ENCODE measurements at regions not wholly inside any gene's neighbourhood (a gene's known extent, or its start where the extent isn't known, plus 50 kb on each side); places are given as distances from the start of the nearest gene placed in this dataset.
"Not testable (repeated sequence)": the region's sequence is repeated elsewhere in the genome, so short reads cannot be mapped to it uniquely, and the experiment has no call there.

GRCh38 chr18:14460364-14460763, 83.0 kb downstream of the POTEC start:
- DNase-seq (ENCODE audit: low spot score), result not testable (repeated sequence)

DNA sequence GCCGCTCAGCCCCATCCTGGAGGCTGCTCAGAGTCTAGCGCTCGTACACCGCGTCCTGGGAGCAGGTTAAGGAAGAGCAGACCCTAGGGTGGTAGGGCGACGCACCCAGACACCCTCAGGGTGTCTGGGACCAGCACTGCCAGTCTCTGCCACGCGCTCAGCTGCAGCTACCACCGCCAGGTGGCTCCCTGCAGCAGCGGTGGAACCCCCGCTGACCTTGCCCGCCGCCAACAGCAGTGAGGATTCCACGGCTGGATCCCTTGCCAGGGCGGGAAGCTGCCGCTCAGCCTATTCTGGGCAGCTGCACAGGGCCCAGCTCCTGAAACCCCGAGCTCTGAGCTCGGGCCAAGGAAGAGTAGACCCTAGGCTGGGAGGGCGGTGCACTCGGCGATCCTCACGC, 83.6 kb downstream of the POTEC start:
- not testable (repeated sequence) for DNase-seq (ENCODE audit: low spot score)

- not testable (repeated sequence) for DNase-seq (ENCODE audit: low spot score)
Observed at GRCh38 chr18:14458009-14458945, 85.1 kb downstream of the POTEC start.

- not testable (repeated sequence) for DNase-seq (ENCODE audit: low spot score)
Observed at GRCh38 chr18:14450637-14451009, 92.8 kb downstream of the POTEC start.

DNA sequence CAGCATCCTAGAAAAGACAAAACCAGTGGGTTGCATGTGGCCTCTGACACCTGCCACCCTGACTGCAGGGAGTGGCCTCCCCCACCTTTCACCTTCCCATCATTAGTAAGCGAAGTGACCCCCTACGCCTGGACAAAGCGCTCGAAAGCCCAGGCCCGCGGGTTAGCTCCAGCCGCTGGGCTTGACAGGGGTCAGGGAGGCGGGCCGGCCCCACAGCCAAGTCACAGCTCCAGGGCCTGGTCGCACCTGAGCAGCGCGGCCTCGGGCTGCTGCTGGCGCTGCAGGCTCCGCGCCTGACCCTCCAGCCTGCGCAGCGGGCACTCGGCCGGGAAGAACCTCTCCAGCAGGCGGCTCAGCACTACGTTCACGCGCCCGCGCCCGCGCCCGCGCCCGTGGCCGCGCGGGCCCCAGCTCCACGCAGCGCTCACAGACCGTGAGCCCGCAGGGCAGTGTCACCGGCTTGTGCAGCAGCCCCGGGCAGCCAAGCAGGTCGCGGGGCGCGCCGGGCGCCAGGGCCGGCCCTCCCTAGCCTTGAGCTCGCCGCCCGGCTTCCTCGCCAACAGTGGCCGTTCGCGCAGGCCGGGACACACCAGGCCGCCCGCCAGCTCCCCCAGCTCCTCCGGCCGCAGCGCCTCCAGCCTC, 93.3 kb downstream of the POTEC start:
- not testable (repeated sequence) for DNase-seq (ENCODE audit: low spot score)

GRCh38 chr18:14449062-14449461, 94.3 kb downstream of the POTEC start:
- DNase-seq (ENCODE audit: low spot score), result not testable (repeated sequence)

DNA sequence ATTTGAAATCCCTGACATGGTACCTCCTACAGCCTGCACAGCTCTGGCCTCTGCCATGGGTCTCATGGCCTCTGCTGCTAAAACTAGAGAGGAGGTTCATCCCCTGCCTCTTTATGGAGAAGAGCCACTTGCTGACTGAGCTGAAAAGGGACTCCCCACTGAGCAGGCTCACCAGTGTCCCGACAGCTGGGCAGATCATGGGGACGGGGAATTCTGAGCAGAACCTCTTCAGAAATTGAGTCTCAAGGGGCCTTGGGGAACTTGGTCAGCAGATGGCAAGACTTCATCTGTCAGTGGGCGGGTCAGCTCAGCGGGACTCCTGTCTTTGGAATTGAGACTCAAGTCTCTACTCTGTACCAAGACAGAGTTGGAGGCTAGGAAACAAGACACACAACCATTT, 95.7 kb downstream of the POTEC start:
- DNase-seq (ENCODE audit: low spot score), result not testable (repeated sequence)

DNA sequence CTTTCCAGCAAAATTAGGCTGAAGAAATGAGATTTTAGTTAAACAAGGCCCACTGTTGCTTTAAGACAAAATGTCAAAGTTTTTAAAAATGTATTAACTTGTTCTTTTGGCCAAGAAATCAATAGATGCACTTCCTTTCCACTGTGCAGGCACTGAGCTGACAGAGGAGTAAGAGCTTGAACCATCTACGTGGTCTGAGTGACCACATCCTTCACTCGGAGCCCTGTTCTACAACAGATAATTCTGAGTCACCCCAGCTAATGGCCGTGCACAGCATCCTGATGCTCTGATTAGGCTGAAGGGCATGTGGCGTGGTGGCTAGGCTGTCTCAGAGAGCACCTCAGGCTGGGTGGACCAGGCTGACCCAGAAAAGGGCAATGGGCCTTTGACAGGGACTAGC, 107.9 kb downstream of the POTEC start:
- DNase-seq (ENCODE audit: low spot score), result not testable (repeated sequence)

DNA sequence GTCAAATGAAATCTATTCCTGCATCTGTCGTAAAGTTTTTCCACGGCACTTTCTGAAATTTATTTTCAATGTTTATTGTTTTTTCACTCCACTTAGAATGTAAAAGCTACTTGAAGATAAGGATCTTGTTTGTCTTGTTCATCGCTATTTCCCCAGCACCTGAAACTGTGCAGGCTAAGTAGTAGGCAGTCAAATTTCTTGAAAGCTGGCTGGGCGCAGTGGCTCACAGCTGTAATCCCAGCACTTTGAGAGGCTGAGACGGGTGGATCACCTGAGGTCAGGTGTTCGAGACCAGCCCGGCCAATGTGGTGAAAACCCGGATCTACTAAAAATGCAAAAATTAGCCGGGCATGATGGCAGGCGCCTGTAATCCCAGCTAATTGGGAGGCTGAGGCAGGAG, 111.0 kb downstream of the POTEC start:
- DNase-seq (ENCODE audit: low spot score), result not testable (repeated sequence)

DNA sequence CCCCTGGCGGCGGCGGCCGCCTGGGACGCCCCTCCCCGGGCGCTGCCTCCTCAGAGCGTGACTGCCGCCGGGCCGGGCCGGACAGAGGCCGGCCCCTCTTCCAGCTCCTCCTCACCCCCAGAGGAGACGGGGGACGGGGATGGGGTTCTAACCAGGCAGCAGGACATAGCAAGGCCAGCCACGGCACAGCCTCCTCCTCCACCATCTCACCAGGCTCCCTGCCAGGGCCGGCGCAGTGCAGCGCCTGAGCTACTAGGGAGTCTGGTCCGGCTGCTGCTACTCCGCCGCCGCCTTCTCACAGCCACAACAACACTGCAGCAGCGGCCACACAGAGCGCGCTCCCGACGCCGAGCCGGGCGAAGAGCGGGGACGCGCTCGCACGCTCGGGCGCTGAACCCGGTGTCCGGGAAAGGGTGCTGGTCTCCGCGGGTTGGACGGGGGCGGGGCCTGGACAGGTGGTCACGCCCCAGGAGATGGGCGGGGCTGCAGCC, 112.3 kb downstream of the POTEC start:
- peak; percentile 1 for DNase-seq (ENCODE audit: low spot score)

- not testable (repeated sequence) for DNase-seq (ENCODE audit: low spot score)
Observed at GRCh38 chr18:14415806-14416205, 127.6 kb downstream of the POTEC start.

GRCh38 chr18:14415399-14415798, 128.0 kb downstream of the POTEC start:
- DNase-seq (ENCODE audit: low spot score), result not testable (repeated sequence)

- DNase-seq (ENCODE audit: low spot score), result not testable (repeated sequence)
Observed at GRCh38 chr18:14395533-14395932, 147.9 kb downstream of the POTEC start.

- DNase-seq (ENCODE audit: low spot score), result not testable (repeated sequence)
Observed at GRCh38 chr18:14393563-14394103, 149.8 kb downstream of the POTEC start.

DNA sequence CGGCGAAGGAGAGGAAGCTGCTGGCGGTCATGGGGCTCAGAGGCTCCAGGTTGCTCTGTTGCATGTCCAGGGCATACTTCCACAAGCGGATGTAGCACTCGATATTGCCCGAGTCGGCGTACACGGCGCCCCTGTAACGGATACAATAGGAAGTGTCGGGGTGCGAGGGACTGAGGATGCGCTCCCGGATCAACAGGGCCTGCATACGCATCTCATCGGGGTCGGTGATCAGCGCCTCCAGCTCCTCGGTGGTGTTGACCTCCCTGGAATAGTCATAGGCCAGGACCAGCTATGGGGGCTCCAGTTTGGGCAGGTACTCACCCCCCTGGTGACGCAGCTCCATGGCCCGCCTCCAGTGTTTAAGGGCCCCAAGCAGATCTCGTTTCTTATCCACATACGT, 150.8 kb downstream of the POTEC start:
- DNase-seq (ENCODE audit: low spot score), result not testable (repeated sequence)

DNA sequence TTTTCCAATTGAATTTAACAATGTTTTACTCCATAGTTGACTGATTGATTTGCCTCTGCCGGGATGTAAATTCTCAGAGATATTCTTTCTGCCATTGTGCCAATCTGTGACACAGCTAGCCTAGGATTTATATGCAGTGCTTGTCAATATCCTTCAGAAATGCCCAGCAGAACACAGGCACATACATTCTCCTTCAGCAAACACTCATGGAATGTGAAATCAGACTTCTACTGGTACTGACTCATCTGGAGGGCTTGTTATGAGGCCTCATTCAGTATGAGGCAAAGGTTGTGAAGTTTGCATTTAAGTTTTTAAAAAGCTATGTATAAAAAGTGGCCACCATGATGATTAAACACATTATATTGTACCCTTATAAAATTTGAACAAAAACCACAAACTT, 158.4 kb downstream of the POTEC start:
- DNase-seq (ENCODE audit: low spot score), result not testable (repeated sequence)

GRCh38 chr18:14382666-14383065, 160.7 kb downstream of the POTEC start:
- not testable (repeated sequence) for DNase-seq (ENCODE audit: low spot score)

DNA sequence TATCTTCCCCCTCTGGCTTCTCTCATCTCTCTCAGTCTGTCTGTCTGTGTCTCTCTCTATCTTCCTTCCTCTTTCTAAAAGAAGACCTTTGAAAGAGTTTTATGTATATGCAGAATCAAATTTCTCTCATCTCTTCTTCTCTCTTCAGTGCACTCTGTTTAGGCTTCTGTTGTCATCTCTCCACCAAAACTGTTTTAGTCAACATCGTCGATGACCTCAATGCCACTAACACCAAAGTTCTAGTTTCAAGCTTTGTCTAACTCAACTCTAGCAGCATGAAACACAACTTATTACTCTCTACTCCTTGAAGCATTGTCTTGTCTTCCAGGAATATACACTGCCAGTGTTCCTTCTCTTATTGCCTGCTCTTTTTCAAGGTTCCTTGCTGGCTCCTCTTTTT, 163.9 kb downstream of the POTEC start:
- DNase-seq (ENCODE audit: low spot score), result not testable (repeated sequence)

GRCh38 chr18:14378376-14378775, 165.0 kb downstream of the POTEC start:
- not testable (repeated sequence) for DNase-seq (ENCODE audit: low spot score)

DNA sequence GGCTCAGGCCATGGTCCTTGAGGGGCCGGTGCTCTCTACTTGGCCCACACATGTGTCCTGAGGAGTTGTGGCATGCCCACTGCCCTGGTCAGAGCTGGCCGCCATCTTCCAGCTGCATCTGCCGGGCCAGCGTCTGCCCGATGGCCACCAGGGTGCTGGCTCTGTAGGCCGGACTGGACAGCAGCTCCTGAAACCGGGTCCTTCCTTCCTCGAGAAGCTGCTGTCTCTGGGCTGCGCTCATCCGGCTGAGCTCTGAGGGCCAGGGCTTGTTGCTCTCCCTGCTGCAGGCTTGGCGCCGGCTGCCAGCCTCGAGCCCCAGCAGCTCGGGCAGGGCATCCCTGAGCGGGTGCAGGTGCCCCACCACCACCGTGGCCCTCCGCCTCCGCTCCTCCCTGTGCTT, 182.1 kb downstream of the POTEC start:
- not testable (repeated sequence) for DNase-seq (ENCODE audit: low spot score)

DNA sequence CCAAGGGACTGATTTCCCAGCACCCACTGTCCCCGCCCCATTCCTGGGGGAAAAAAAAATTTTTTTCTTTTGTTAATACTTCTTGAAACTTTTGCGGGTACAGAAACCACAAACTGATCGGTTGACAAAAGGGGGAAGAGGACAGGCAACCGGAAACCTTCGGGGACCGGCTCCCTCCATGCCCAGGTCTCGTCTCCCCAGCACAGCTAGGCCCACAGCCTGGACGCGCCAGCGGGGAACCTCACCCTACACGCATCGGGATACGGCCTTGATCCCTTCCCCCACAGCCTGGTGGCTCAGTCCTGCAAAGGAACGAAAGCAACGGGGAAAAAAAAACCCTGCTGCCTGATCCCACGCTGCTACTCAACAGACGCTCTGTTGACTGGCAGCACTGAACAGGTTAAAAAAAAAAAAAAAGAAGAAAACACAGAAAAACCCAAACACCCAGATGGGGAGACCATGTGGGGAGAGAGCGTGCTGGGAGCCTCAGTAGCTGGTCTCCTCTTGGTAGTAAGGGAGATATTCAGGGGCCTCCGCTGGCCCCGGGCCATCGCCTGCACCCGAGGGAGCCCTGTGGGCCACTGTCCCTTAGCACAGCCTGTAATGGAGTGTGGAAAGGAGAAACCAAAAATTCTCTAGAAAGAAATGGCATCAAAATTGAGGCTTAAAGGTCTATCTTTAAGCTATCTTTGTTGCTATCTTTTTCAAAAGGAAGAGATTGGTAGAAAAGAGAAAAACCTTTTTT, 185.7 kb downstream of the POTEC start:
- not testable (repeated sequence) for DNase-seq (ENCODE audit: low spot score)

DNA sequence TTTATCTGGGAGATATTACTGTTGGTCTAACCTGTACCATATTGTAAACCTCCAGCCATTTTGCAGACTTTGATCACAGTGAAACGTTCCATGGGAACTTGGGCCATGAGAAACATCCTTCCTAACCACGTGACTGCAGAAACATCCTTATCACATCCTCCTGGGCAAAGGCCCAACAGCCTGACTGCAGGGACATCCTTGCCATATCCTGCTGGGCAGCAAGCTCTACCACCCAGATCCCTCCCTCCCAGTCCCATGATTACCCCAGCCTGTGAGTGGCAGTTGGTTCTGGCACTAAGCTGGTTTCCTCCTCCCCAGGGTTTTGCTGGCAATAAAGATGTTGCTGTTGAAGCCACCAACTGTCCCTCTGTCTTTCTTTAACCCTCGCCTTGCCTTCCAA, 201.2 kb downstream of the POTEC start:
- not testable (repeated sequence) for DNase-seq (ENCODE audit: low spot score)

All from germinal center (tissue), 1 donor.